ENCODE measurements at regions not wholly inside any gene's neighbourhood (a gene's known extent, or its start where the extent isn't known, plus 50 kb on each side); places are given as distances from the start of the nearest gene placed in this dataset.
A peak's percentile ranks its signal among the peaks of the same experiment; 100 is the strongest.

- FAIRE-seq: no peak
Observed at GRCh38 chr9:12612211-12612770, 80.9 kb upstream of the TYRP1 start.

- FAIRE-seq: no peak
Observed at GRCh38 chr9:12613071-12613470, 80.1 kb upstream of the TYRP1 start.

- no peak for FAIRE-seq
Observed at GRCh38 chr9:12614488-12614887, 78.7 kb upstream of the TYRP1 start.

- FAIRE-seq: no peak
Observed at GRCh38 chr9:12618956-12619355, 74.2 kb upstream of the TYRP1 start.

GRCh38 chr9:12625844-12626243 lies 67.3 kb upstream of the TYRP1 start:
- no peak for FAIRE-seq

GRCh38 chr9:12627096-12627495 lies 66.1 kb upstream of the TYRP1 start:
- no peak for FAIRE-seq

GRCh38 chr9:12628546-12628945 lies 64.6 kb upstream of the TYRP1 start:
- no peak for FAIRE-seq

- FAIRE-seq: no peak
Observed at GRCh38 chr9:12629067-12629466, 64.1 kb upstream of the TYRP1 start.

- no peak for FAIRE-seq
Observed at GRCh38 chr9:12631866-12632265, 61.3 kb upstream of the TYRP1 start.

- no peak for FAIRE-seq
Observed at GRCh38 chr9:12633016-12633765, 60.0 kb upstream of the TYRP1 start.

- peak; percentile 98 for FAIRE-seq
Observed at GRCh38 chr9:12640016-12640587, 53.1 kb upstream of the TYRP1 start.

GRCh38 chr9:12640866-12641636 lies 52.1 kb upstream of the TYRP1 start:
- FAIRE-seq: peak; percentile 98
